Liver (tissue), 8 donors: ENCODE measurements at regions not wholly inside any gene's neighbourhood (a gene's known extent, or its start where the extent isn't known, plus 50 kb on each side); places are given as distances from the start of the nearest gene placed in this dataset.

ENCODE experiments used
- DNase-seq: peaks from one replicate; pipeline ENCODE4 v3.0.0-alpha.2; 2017; ENCODE audit warnings: low spot score
- H3K27ac ChIP-seq, 2 donors: one replicate each; pipeline ENCODE4 v1.7.0; 2013; ENCODE audit warnings: inconsistent platforms in 2 of 2, low read length in 2 of 2, control low read depth in 1 of 2, low read depth in 1 of 2, mild to moderate bottlenecking in 1 of 2
- H3K27me3 ChIP-seq, 4 donors: one replicate each; pipeline versions ENCODE4 v1.6.1 to v1.7.0; 2013; ENCODE audit warnings: low read length in 3 of 4, inconsistent platforms in 1 of 4, mild to moderate bottlenecking in 1 of 4, moderate library complexity in 1 of 4; ENCODE audit not compliant: control insufficient read depth in 4 of 4, insufficient read depth in 4 of 4
- H3K36me3 ChIP-seq, 4 donors: one replicate each; pipeline versions ENCODE4 v1.6.1 to v1.7.0; 2013; ENCODE audit warnings: low read length in 3 of 4, mild to moderate bottlenecking in 3 of 4, low read depth in 1 of 4, moderate library complexity in 1 of 4; ENCODE audit not compliant: control insufficient read depth in 4 of 4, insufficient read depth in 3 of 4
- H3K4me1 ChIP-seq, 4 donors: one replicate each; pipeline versions ENCODE4 v1.6.1 to v1.7.0; 2013; ENCODE audit warnings: low read length in 3 of 4, mild to moderate bottlenecking in 3 of 4, moderate library complexity in 1 of 4; ENCODE audit not compliant: control insufficient read depth in 4 of 4, insufficient read depth in 4 of 4
- H3K4me3 ChIP-seq, 3 donors: one replicate each; pipeline versions ENCODE4 v1.6.1 to v1.7.0; 2013; ENCODE audit warnings: low read length in 3 of 3, control low read depth in 1 of 3, low read depth in 1 of 3, mild to moderate bottlenecking in 1 of 3
- H3K9ac ChIP-seq, 2 donors: one replicate each; pipeline ENCODE4 v1.7.0; 2013; ENCODE audit warnings: low read length in 2 of 2, mild to moderate bottlenecking in 2 of 2, moderate library complexity in 2 of 2, control low read depth in 1 of 2, low read depth in 1 of 2
- H3K9me3 ChIP-seq, 4 donors: one replicate each; pipeline versions ENCODE4 v1.6.1 to v1.7.0; 2013; ENCODE audit warnings: low read length in 3 of 4; ENCODE audit not compliant: control insufficient read depth in 4 of 4
- CTCF ChIP-seq: fragments of 150-350 bp; IDR thresholded peaks from 2 replicates; pipeline ENCODE4 v1.5.1; 2017; ENCODE audit warnings: improper control_type of control experiment, low read depth, low read length; ENCODE audit not compliant: missing input control
- EGR1 ChIP-seq, 2 donors: IDR thresholded peaks; 2 replicates each; pipeline ENCODE4 v1.6.1; 2016 to 2018; ENCODE audit warnings: antibody characterized with exemption in 2 of 2, low read depth in 2 of 2
- FOXA1 ChIP-seq: IDR thresholded peaks from 2 replicates; pipeline ENCODE4 v1.6.1; 2016; ENCODE audit warnings: antibody characterized with exemption
- FOXA2 ChIP-seq: IDR thresholded peaks from 2 replicates; pipeline ENCODE4 v1.6.1; 2016; ENCODE audit warnings: antibody characterized with exemption
- GABPA ChIP-seq, 2 donors: IDR thresholded peaks in 1 of 2; conservative IDR thresholded peaks in 1 of 2; 2 replicates each; pipeline ENCODE4 v1.6.1; 2016; ENCODE audit warnings: antibody characterized with exemption in 2 of 2, mild to moderate bottlenecking in 1 of 2, moderate library complexity in 1 of 2
- HNF4A ChIP-seq, 2 donors: conservative IDR thresholded peaks; 2 replicates each; pipeline ENCODE4 v1.6.1; 2016; ENCODE audit warnings: antibody characterized with exemption in 2 of 2, mild to moderate bottlenecking in 2 of 2
- HNF4G ChIP-seq: IDR thresholded peaks from 2 replicates; pipeline ENCODE4 v1.6.1; 2016; ENCODE audit warnings: antibody characterized with exemption
- JUND ChIP-seq, 2 donors: IDR thresholded peaks; 2 replicates each; pipeline ENCODE4 v1.6.1; 2016; ENCODE audit warnings: antibody characterized with exemption in 2 of 2
- NR2F2 ChIP-seq: IDR thresholded peaks from 2 replicates; pipeline ENCODE4 v1.6.1; 2016; ENCODE audit warnings: antibody characterized with exemption
- RXRA ChIP-seq, 2 donors: IDR thresholded peaks; 2 replicates each; pipeline ENCODE4 v1.6.1; 2017 to 2018; ENCODE audit warnings: antibody characterized with exemption in 2 of 2, mild to moderate bottlenecking in 1 of 2
- SP1 ChIP-seq: IDR thresholded peaks from 2 replicates; pipeline ENCODE4 v1.6.1; 2018; ENCODE audit warnings: antibody characterized with exemption, mild to moderate bottlenecking
- YY1 ChIP-seq: IDR thresholded peaks from 2 replicates; pipeline ENCODE4 v1.6.1; 2016; ENCODE audit warnings: antibody characterized with exemption, mild to moderate bottlenecking
- WGBS: extraction: QIAGEN DNeasy Blood & Tissue Kit; methylation state at CpG from one replicate; pipeline ENCODE4 v1.1.7; 2013; 5-methylcytosine and 5-hydroxymethylcytosine counted together
- TF ChIP-seq, protein P1 (sequence below): IDR thresholded peaks from 2 replicates; pipeline ENCODE4 v1.6.1; 2016; ENCODE audit warnings: antibody characterized with exemption
- TF ChIP-seq, protein P2 (sequence below): IDR thresholded peaks from 2 replicates; pipeline ENCODE4 v1.6.1; 2016; ENCODE audit warnings: antibody characterized with exemption, mild to moderate bottlenecking
- TF ChIP-seq, protein P3 (sequence below): IDR thresholded peaks from 2 replicates; pipeline ENCODE4 v1.6.1; 2016; ENCODE audit warnings: antibody characterized with exemption
- TF ChIP-seq, protein P4 (sequence below): IDR thresholded peaks from 2 replicates; pipeline ENCODE4 v1.6.1; 2016; ENCODE audit warnings: antibody characterized with exemption
- donor health status: healthy.
- donor health status: healthy.
- donor health status: healthy.
- donor health status: healthy.
- donor health status: healthy.

GRCh38 chr3:36317915-36318314 lies 62.4 kb upstream of the STAC start (continued):
- TF ChIP-seq JUND (IDR thresholded peaks at IDR 0.05) (no peak), EGR1 (IDR thresholded peaks at IDR 0.05; ENCODE audit: low read depth in 2 of 2) (no peak), FOXA2 (no peak)

DNA sequence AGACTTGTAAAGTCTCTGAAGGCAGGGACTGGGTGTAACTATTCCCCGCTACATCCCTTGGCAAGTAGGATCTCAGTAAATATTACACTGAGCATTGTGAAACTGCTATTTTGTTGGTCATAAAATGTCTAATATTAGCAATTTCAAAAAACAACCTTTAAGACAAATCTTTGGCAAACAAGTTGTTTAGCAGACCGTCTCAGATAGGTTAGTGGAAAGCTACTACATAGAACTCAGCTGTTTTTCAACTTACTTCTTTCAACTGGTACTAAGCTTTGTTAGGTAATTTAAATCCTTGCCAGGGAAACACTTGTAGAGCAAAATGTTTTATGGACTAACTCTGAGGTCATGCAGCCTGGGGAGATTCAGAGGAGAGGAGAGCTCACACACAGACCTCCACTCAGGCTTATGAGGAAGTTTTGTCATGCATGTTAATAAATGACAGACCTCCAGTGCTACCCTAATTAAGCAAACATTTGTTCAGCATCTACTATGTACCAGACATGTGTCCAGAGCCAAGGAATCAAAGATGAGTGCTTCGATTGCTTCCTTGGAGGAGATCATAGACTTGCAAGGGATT lies 61.6 kb upstream of the STAC start:
- DNase-seq = no peak
- Histone ChIP-seq H3K27ac (no peak overlapping the region), H3K4me3 (no peak overlapping the region), H3K9ac (no peak overlapping the region), H3K4me1 (peaks cover 0 to 6% (median 3%) of the 10 kb centered on the region in 4 donors), H3K36me3 (no peaks in the 10 kb centered on the region), H3K9me3 (no peaks in the 10 kb centered on the region), H3K27me3 (no peaks in the 10 kb centered on the region)
- WGBS = 29% methylated on average over 3 of the region's 3 CpGs
- TF ChIP-seq NR2F2 = no peak
- TF ChIP-seq CTCF = no peak
- TF ChIP-seq RXRA (IDR thresholded peaks at IDR 0.05) = no peak
- TF ChIP-seq, protein P1, sequence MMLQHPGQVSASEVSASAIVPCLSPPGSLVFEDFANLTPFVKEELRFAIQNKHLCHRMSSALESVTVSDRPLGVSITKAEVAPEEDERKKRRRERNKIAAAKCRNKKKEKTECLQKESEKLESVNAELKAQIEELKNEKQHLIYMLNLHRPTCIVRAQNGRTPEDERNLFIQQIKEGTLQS = no peak
- TF ChIP-seq, protein P2, sequence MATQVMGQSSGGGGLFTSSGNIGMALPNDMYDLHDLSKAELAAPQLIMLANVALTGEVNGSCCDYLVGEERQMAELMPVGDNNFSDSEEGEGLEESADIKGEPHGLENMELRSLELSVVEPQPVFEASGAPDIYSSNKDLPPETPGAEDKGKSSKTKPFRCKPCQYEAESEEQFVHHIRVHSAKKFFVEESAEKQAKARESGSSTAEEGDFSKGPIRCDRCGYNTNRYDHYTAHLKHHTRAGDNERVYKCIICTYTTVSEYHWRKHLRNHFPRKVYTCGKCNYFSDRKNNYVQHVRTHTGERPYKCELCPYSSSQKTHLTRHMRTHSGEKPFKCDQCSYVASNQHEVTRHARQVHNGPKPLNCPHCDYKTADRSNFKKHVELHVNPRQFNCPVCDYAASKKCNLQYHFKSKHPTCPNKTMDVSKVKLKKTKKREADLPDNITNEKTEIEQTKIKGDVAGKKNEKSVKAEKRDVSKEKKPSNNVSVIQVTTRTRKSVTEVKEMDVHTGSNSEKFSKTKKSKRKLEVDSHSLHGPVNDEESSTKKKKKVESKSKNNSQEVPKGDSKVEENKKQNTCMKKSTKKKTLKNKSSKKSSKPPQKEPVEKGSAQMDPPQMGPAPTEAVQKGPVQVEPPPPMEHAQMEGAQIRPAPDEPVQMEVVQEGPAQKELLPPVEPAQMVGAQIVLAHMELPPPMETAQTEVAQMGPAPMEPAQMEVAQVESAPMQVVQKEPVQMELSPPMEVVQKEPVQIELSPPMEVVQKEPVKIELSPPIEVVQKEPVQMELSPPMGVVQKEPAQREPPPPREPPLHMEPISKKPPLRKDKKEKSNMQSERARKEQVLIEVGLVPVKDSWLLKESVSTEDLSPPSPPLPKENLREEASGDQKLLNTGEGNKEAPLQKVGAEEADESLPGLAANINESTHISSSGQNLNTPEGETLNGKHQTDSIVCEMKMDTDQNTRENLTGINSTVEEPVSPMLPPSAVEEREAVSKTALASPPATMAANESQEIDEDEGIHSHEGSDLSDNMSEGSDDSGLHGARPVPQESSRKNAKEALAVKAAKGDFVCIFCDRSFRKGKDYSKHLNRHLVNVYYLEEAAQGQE = no peak
- TF ChIP-seq, protein P3, sequence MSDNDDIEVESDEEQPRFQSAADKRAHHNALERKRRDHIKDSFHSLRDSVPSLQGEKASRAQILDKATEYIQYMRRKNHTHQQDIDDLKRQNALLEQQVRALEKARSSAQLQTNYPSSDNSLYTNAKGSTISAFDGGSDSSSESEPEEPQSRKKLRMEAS = no peak

DNA sequence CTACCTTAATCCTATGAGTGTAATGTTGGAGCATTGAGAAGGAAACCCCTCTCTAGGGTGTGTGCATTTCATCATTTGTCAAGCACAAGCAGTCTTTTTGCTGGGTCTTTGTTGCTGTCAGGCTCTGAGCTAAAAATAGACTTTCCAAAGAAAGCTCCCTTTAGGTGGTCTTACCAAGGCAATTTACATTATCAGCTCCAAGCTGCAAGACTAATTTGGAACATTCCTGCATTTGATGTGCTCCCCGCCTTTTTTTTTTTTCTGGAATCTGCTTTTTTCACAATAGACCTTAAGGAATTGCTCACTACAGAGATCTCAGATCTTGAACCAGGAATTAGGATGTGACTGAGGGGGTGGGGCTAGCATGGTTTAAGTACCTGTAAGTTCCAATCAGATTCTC lies 60.6 kb upstream of the STAC start:
- Histone ChIP-seq H3K4me3 (no peak overlapping the region), H3K9ac (no peak overlapping the region), H3K27ac (no peak overlapping the region), H3K4me1 (peaks cover 0 to 6% (median 3%) of the 10 kb centered on the region in 4 donors), H3K36me3 (no peaks in the 10 kb centered on the region), H3K27me3 (no peaks in the 10 kb centered on the region), H3K9me3 (no peaks in the 10 kb centered on the region)
- WGBS = 93% methylated on average over 1 of the region's 1 CpG
- no peak for DNase-seq
- TF ChIP-seq FOXA1 = no peak
- TF ChIP-seq EGR1 (IDR thresholded peaks at IDR 0.05; ENCODE audit: low read depth in 2 of 2) = no peak
- no peak for TF ChIP-seq FOXA2
- TF ChIP-seq CTCF = no peak
- TF ChIP-seq, protein P4, sequence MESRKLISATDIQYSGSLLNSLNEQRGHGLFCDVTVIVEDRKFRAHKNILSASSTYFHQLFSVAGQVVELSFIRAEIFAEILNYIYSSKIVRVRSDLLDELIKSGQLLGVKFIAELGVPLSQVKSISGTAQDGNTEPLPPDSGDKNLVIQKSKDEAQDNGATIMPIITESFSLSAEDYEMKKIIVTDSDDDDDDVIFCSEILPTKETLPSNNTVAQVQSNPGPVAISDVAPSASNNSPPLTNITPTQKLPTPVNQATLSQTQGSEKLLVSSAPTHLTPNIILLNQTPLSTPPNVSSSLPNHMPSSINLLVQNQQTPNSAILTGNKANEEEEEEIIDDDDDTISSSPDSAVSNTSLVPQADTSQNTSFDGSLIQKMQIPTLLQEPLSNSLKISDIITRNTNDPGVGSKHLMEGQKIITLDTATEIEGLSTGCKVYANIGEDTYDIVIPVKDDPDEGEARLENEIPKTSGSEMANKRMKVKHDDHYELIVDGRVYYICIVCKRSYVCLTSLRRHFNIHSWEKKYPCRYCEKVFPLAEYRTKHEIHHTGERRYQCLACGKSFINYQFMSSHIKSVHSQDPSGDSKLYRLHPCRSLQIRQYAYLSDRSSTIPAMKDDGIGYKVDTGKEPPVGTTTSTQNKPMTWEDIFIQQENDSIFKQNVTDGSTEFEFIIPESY = no peak
- no peak for TF ChIP-seq SP1
- TF ChIP-seq, protein P2 = no peak
- TF ChIP-seq GABPA (IDR thresholded peaks at IDR 0.05 in 1 of 2, conservative IDR thresholded peaks at IDR 0.05 in 1 of 2) = no peak
- TF ChIP-seq HNF4A (conservative IDR thresholded peaks at IDR 0.05) = no peak
- no peak for TF ChIP-seq HNF4G
- TF ChIP-seq YY1 = no peak
